B cell (primary cell): ENCODE measurements at regions not wholly inside any gene's neighbourhood (a gene's known extent, or its start where the extent isn't known, plus 50 kb on each side); places are given as distances from the start of the nearest gene placed in this dataset.

Experiments used
- EZH2 ChIP-seq: IDR thresholded peaks from 2 replicates; pipeline ENCODE4 v1.6.1; 2012; ENCODE audit warnings: borderline replicate concordance, low read depth, mild to moderate bottlenecking, moderate library complexity, low read length; ENCODE audit not compliant: insufficient read depth, poor library complexity, severe bottlenecking
- TF ChIP-seq, protein P1 (sequence below): fragments of 200-600 bp; IDR thresholded peaks from one replicate; pipeline ENCODE4 v1.8.0; 2022; ENCODE audit warnings: antibody characterized with exemption, mild to moderate bottlenecking

DNA sequence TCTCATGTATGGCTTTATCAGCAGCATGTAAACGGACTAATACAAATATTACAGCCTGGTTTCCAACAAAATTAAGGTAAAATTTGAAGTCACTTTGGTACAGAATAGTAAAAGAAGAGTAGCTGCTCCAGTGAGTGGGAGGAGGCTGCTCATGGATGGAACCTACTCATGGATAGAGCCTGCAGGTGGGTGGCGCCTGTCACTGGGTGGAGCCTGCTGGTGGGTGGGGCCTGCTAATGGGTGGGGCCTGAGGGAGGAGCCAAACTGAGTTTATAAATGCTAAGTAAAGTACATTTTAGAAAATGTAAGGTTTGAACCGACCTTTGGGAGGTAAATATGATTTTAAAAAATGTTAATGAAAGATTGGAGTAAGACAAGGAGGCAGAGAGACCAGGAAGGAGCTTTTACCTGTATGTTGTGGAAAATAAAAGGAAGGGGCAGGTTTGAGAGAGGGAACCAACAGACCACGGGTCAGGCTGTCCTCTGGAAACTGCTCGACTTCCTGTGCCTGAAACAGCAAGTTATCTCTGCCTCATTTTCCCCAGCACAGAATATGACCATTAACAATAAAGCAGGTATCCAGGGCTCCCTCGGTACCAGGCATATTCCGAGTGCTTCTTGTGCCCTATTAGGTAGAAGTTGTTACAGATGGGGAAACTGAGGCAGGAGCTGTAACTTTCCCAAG, 55.9 kb upstream of the SEL1L start:
- TF ChIP-seq, protein P1, sequence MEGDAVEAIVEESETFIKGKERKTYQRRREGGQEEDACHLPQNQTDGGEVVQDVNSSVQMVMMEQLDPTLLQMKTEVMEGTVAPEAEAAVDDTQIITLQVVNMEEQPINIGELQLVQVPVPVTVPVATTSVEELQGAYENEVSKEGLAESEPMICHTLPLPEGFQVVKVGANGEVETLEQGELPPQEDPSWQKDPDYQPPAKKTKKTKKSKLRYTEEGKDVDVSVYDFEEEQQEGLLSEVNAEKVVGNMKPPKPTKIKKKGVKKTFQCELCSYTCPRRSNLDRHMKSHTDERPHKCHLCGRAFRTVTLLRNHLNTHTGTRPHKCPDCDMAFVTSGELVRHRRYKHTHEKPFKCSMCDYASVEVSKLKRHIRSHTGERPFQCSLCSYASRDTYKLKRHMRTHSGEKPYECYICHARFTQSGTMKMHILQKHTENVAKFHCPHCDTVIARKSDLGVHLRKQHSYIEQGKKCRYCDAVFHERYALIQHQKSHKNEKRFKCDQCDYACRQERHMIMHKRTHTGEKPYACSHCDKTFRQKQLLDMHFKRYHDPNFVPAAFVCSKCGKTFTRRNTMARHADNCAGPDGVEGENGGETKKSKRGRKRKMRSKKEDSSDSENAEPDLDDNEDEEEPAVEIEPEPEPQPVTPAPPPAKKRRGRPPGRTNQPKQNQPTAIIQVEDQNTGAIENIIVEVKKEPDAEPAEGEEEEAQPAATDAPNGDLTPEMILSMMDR = no peak
- no peak for TF ChIP-seq EZH2
